MCF 10A (cell line): ENCODE measurements at regions not wholly inside any gene's neighbourhood (a gene's known extent, or its start where the extent isn't known, plus 50 kb on each side); places are given as distances from the start of the nearest gene placed in this dataset.
"Not testable (repeated sequence)": the region's sequence is repeated elsewhere in the genome, so short reads cannot be mapped to it uniquely, and the experiment has no call there.

Experiments
- BruUV-seq: library from RNA; stranded (reverse); fragments of 400-500 nt; replicated peaks from 2 replicates; lab custom pipeline; 2021; lab: Mats Ljungman, UMichigan
- CTCF ChIA-PET: fragments of 300-600 bp; sonication (Branson Sonifier 250); formaldehyde crosslinking; extraction: SDS; loops from one replicate; lab custom pipeline; 2021; ENCODE audit warnings: antibody characterized with exemption, inconsistent platforms; lab: Yijun Ruan, JAX
- POLR2A ChIA-PET: fragments of 300-600, 350-650 bp; sonication (Branson Sonifier 250); formaldehyde crosslinking; extraction: SDS; loops from one replicate; lab custom pipeline; 2020; ENCODE audit warnings: antibody characterized with exemption, inconsistent platforms; lab: Yijun Ruan, JAX
- DNase-seq: peaks from one replicate; pipeline ENCODE4 v3.0.0-alpha.2; 2018; ENCODE audit not compliant: unreplicated experiment
- H3K27ac Mint-ChIP-seq: one replicate; pipeline ENCODE4 v1.8.0; 2022; ENCODE audit warnings: mild to moderate bottlenecking, low read depth, mixed read lengths; ENCODE audit not compliant: unreplicated experiment
- H3K27me3 Mint-ChIP-seq: one replicate; pipeline ENCODE4 v1.8.0; 2022; ENCODE audit warnings: mixed read lengths; ENCODE audit not compliant: insufficient read depth, unreplicated experiment
- H3K36me3 Mint-ChIP-seq: one replicate; pipeline ENCODE4 v1.8.0; 2022; ENCODE audit warnings: mild to moderate bottlenecking, moderate library complexity, mixed read lengths; ENCODE audit not compliant: insufficient read depth, unreplicated experiment
- H3K4me1 Mint-ChIP-seq: one replicate; pipeline ENCODE4 v1.8.0; 2022; ENCODE audit warnings: mixed read lengths; ENCODE audit not compliant: insufficient read depth, unreplicated experiment
- H3K4me3 Mint-ChIP-seq: one replicate; pipeline ENCODE4 v1.8.0; 2022; ENCODE audit warnings: mild to moderate bottlenecking, moderate library complexity, mixed read lengths; ENCODE audit not compliant: unreplicated experiment
- H3K9me3 Mint-ChIP-seq: one replicate; pipeline ENCODE4 v1.8.0; 2022; ENCODE audit warnings: mixed read lengths; ENCODE audit not compliant: unreplicated experiment
- CTCF ChIP-seq: fragments of 200-600 bp; IDR thresholded peaks from one replicate; pipeline ENCODE4 v1.8.0; 2022; ENCODE audit warnings: antibody characterized with exemption, mild to moderate bottlenecking; ENCODE audit not compliant: unreplicated experiment
- intact Hi-C: fragments of 100-400 bp; cut with micrococcal nuclease; formaldehyde crosslinking; loops from 2 replicates; pipeline ENCODE4 v1.14.1; 2022

- H3K27ac Mint-ChIP-seq = no peak overlapping the region
- POLR2A ChIA-PET = no interaction called here
- intact Hi-C loops = no loop called here
- TF ChIP-seq CTCF = peak; percentile 11
- BruUV-seq = no TSS peak
- H3K9me3 Mint-ChIP-seq = no peaks in the 10 kb centered on the region
- DNase-seq = peak; percentile 7
- peaks cover 34% of the 10 kb centered on the region for H3K27me3 Mint-ChIP-seq
- CTCF ChIA-PET = no interaction called here
- H3K4me3 Mint-ChIP-seq = no peak overlapping the region
- no peaks in the 10 kb centered on the region for H3K36me3 Mint-ChIP-seq
- no peaks in the 10 kb centered on the region for H3K4me1 Mint-ChIP-seq
Measured at GRCh38 chr14:106080922-106081321, 554.5 kb downstream of the TMEM121 start.

- H3K9me3 Mint-ChIP-seq, H3K4me1 Mint-ChIP-seq, H3K4me3 Mint-ChIP-seq, DNase-seq, H3K36me3 Mint-ChIP-seq, CTCF ChIA-PET, POLR2A ChIA-PET, intact Hi-C loops, H3K27ac Mint-ChIP-seq, BruUV-seq: not testable (repeated sequence)
- peaks cover 34% of the 10 kb centered on the region for H3K27me3 Mint-ChIP-seq
Measured at GRCh38 chr14:106081721-106082120, 555.3 kb downstream of the TMEM121 start.

GRCh38 chr14:106083082-106083481 is 556.7 kb downstream of the TMEM121 start:
- peaks cover 34% of the 10 kb centered on the region for H3K27me3 Mint-ChIP-seq
- no peaks in the 10 kb centered on the region for H3K4me1 Mint-ChIP-seq
- CTCF ChIA-PET = interaction anchor here (0.6 to 1.5 kb wide), 3 partner anchors 11 to 481 kb away, joined by 3 to 4 read pairs (median 3); no protein-coding TSS in a partner anchor
- no peak overlapping the region for H3K4me3 Mint-ChIP-seq
- H3K9me3 Mint-ChIP-seq = no peaks in the 10 kb centered on the region
- no peak overlapping the region for H3K27ac Mint-ChIP-seq
- POLR2A ChIA-PET = no interaction called here
- no peaks in the 10 kb centered on the region for H3K36me3 Mint-ChIP-seq
- BruUV-seq = no TSS peak
- TF ChIP-seq CTCF = no peak
- intact Hi-C loops = no loop called here
- peak; percentile 13 for DNase-seq

- CTCF ChIA-PET = interaction anchor here (0.6 kb wide), 1 partner anchor 795 kb away, joined by 3 read pairs; no protein-coding TSS in a partner anchor
- no peak for TF ChIP-seq CTCF
- no peaks in the 10 kb centered on the region for H3K36me3 Mint-ChIP-seq
- POLR2A ChIA-PET = no interaction called here
- no TSS peak for BruUV-seq
- no peak overlapping the region for H3K4me3 Mint-ChIP-seq
- H3K27me3 Mint-ChIP-seq = no peaks in the 10 kb centered on the region
- no peak for DNase-seq
- intact Hi-C loops = no loop called here
- no peak overlapping the region for H3K27ac Mint-ChIP-seq
- no peaks in the 10 kb centered on the region for H3K9me3 Mint-ChIP-seq
- H3K4me1 Mint-ChIP-seq = no peaks in the 10 kb centered on the region
Measured at GRCh38 chr14:106087837-106088236, 561.5 kb downstream of the TMEM121 start.

- not testable (repeated sequence) for H3K27ac Mint-ChIP-seq
Measured at GRCh38 chr14:106088860-106089259, 562.5 kb downstream of the TMEM121 start.

More at GRCh38 chr14:106088860-106089259, 562.5 kb downstream of the TMEM121 start:
- CTCF ChIA-PET = interaction anchor here (0.6 kb wide), 1 partner anchor 29 kb away, joined by 3 read pairs; no protein-coding TSS in a partner anchor
- H3K36me3 Mint-ChIP-seq, H3K9me3 Mint-ChIP-seq, BruUV-seq, H3K4me1 Mint-ChIP-seq, intact Hi-C loops, POLR2A ChIA-PET, H3K27me3 Mint-ChIP-seq, H3K4me3 Mint-ChIP-seq, DNase-seq: not testable (repeated sequence)
